Iris pigment epithelial cell (primary cell): ENCODE measurements at regions not wholly inside any gene's neighbourhood (a gene's known extent, or its start where the extent isn't known, plus 50 kb on each side); places are given as distances from the start of the nearest gene placed in this dataset.
"Not testable (repeated sequence)": the region's sequence is repeated elsewhere in the genome, so short reads cannot be mapped to it uniquely, and the experiment has no call there.

Experiments used
- DNase-seq: peaks from one replicate; pipeline ENCODE4 v3.0.0-alpha.2; 2011; ENCODE audit warnings: low read depth

- DNase-seq: not testable (repeated sequence)
These were observed 53.1 kb upstream of the TMEM252 start for GRCh38 chr9:68593760-68594159.

GRCh38 chr9:68595868-68596267, 55.2 kb upstream of the TMEM252 start:
- DNase-seq: no peak

GRCh38 chr9:68597362-68597997, 56.8 kb upstream of the TMEM252 start:
- DNase-seq: no peak

GRCh38 chr9:68599826-68600225, 59.1 kb upstream of the TMEM252 start:
- no peak for DNase-seq

GRCh38 chr9:68601081-68601480, 60.4 kb upstream of the TMEM252 start:
- DNase-seq: no peak

GRCh38 chr9:68603371-68603770, 62.7 kb upstream of the TMEM252 start:
- no peak for DNase-seq

GRCh38 chr9:68608763-68609162, 68.1 kb upstream of the TMEM252 start:
- DNase-seq: no peak

- no peak for DNase-seq
These were observed 69.3 kb upstream of the TMEM252 start for GRCh38 chr9:68609901-68610415.

GRCh38 chr9:68614121-68614520, 73.4 kb upstream of the TMEM252 start:
- DNase-seq: no peak

- DNase-seq: not testable (repeated sequence)
These were observed 76.3 kb upstream of the TMEM252 start for GRCh38 chr9:68617011-68617410.

- no peak for DNase-seq
These were observed 78.4 kb upstream of the TMEM252 start for GRCh38 chr9:68619072-68619471.

- peak; percentile 2 for DNase-seq
These were observed 79.0 kb upstream of the TMEM252 start for GRCh38 chr9:68619636-68620035.

GRCh38 chr9:68625559-68625958, 79.5 kb upstream of the PIP5K1B start:
- no peak for DNase-seq

GRCh38 chr9:68626526-68626925, 78.5 kb upstream of the PIP5K1B start:
- no peak for DNase-seq

- no peak for DNase-seq
These were observed 77.9 kb upstream of the PIP5K1B start for GRCh38 chr9:68627104-68627503.

- no peak for DNase-seq
These were observed 77.4 kb upstream of the PIP5K1B start for GRCh38 chr9:68627594-68627993.

- DNase-seq: no peak
These were observed 76.0 kb upstream of the PIP5K1B start for GRCh38 chr9:68629042-68629441.

- no peak for DNase-seq
These were observed 73.2 kb upstream of the PIP5K1B start for GRCh38 chr9:68631811-68632210.

GRCh38 chr9:68637020-68637419, 68.0 kb upstream of the PIP5K1B start:
- no peak for DNase-seq

GRCh38 chr9:68639261-68639660, 65.8 kb upstream of the PIP5K1B start:
- not testable (repeated sequence) for DNase-seq

GRCh38 chr9:68640421-68641089, 64.5 kb upstream of the PIP5K1B start:
- DNase-seq: no peak

- no peak for DNase-seq
These were observed 60.9 kb upstream of the PIP5K1B start for GRCh38 chr9:68643901-68644809.

GRCh38 chr9:68644831-68645230, 60.2 kb upstream of the PIP5K1B start:
- no peak for DNase-seq
